B cell (primary cell): ENCODE measurements at regions not wholly inside any gene's neighbourhood (a gene's known extent, or its start where the extent isn't known, plus 50 kb on each side); places are given as distances from the start of the nearest gene placed in this dataset.

Experiments
- ATAC-seq: fragments of 200-7000 bp; cut with Tn5 transposase; one replicate; pipeline ENCODE4 v1.10.0; 2021; ENCODE audit warnings: low read depth, mild to moderate bottlenecking, moderate number of reproducible peaks, moderate library complexity
- CTCF ChIA-PET: fragments of 350-600 bp; sonication (Branson Sonifier 250); formaldehyde crosslinking; loops from one replicate; lab custom pipeline; 2021; ENCODE audit warnings: antibody characterized with exemption, inconsistent platforms; lab: Charles Lee
- POLR2A ChIA-PET: fragments of 350-600 bp; sonication (Branson Sonifier 250); formaldehyde crosslinking; loops from one replicate; lab custom pipeline; 2021; ENCODE audit warnings: antibody characterized with exemption; lab: Charles Lee
- DNase-seq: peaks from one replicate; pipeline ENCODE4 v3.0.0; 2013
- H2AFZ ChIP-seq: 2 replicates; pipeline ENCODE4 v1.6.1; 2012; ENCODE audit warnings: mild to moderate bottlenecking, low read depth, low read length; ENCODE audit not compliant: insufficient read depth, poor library complexity, severe bottlenecking
- H3K27ac ChIP-seq, 2 donors: 1 replicate in 1 of 2; 2 replicates in 1 of 2; pipeline ENCODE4 v1.5.1; 2012 to 2013; ENCODE audit warnings: low read length in 2 of 2, mild to moderate bottlenecking in 2 of 2, moderate library complexity in 1 of 2
- H3K27me3 ChIP-seq, 4 experiments: fragments of 200-600 bp in 1 of 4; sonication (generic) in 1 of 4; replicated peaks in 1 of 4; 1 replicate in 2 of 4; 2 replicates in 2 of 4; pipeline versions ENCODE4 v1.6.1 to v1.7.0; 2013 to 2016; ENCODE audit warnings: low read length in 3 of 4, mild to moderate bottlenecking in 2 of 4, mixed read lengths in 1 of 4, moderate library complexity in 1 of 4; ENCODE audit not compliant: insufficient read depth in 4 of 4, control insufficient read depth in 3 of 4; ENCODE audit errors: control extremely low read depth in 1 of 4
- H3K36me3 ChIP-seq, 2 experiments: replicated peaks in 1 of 2; 1 replicate in 1 of 2; 2 replicates in 1 of 2; pipeline versions ENCODE4 v1.6.1 to v1.7.1; 2013; ENCODE audit warnings: low read length in 1 of 2; ENCODE audit not compliant: insufficient read depth in 2 of 2, control insufficient read depth in 1 of 2; ENCODE audit errors: control extremely low read depth in 1 of 2, extremely low read depth in 1 of 2
- H3K4me1 ChIP-seq, 2 donors: fragments of 200-600 bp in 1 of 2; sonication (generic) in 1 of 2; 1 replicate in 1 of 2; 2 replicates in 1 of 2; pipeline versions ENCODE4 v1.5.1 to v1.6.1; 2013 to 2017; ENCODE audit warnings: low read length in 2 of 2; ENCODE audit not compliant: control insufficient read depth in 2 of 2, insufficient read depth in 2 of 2
- H3K4me2 ChIP-seq: replicated peaks from 2 replicates; pipeline ENCODE3; 2012; ENCODE audit warnings: mild to moderate bottlenecking, low read depth, low read length; ENCODE audit not compliant: poor library complexity, severe bottlenecking
- H3K4me3 ChIP-seq, 5 experiments: fragments of 200-600 bp in 1 of 5; sonication (generic) in 1 of 5; 1 replicate in 3 of 5; 2 replicates in 2 of 5; pipeline versions ENCODE4 v1.5.1 to v1.7.0; 2011 to 2016; ENCODE audit warnings: low read length in 4 of 5, mild to moderate bottlenecking in 4 of 5, low read depth in 2 of 5, control low read depth in 1 of 5, moderate library complexity in 1 of 5; ENCODE audit not compliant: insufficient read depth in 1 of 5; ENCODE audit errors: control extremely low read depth in 1 of 5, extremely low read depth in 1 of 5
- H3K79me2 ChIP-seq: fragments of 200-600 bp; sonication (generic); one replicate; pipeline ENCODE4 v1.6.0; 2016; ENCODE audit warnings: low read length; ENCODE audit not compliant: control insufficient read depth, insufficient read depth
- H3K9ac ChIP-seq: fragments of 200-600 bp; sonication (generic); 2 replicates; pipeline ENCODE4 v1.6.1; 2017; ENCODE audit warnings: mild to moderate bottlenecking, low read length, moderate library complexity
- H3K9me3 ChIP-seq, 3 donors: one replicate each; pipeline versions ENCODE4 v1.6.1 to v1.7.1; 2013; ENCODE audit warnings: low read length in 2 of 3; ENCODE audit not compliant: control insufficient read depth in 2 of 3, insufficient read depth in 1 of 3; ENCODE audit errors: control extremely low read depth in 1 of 3
- H4K20me1 ChIP-seq: 2 replicates; pipeline ENCODE4 v1.6.0; 2012; ENCODE audit warnings: mild to moderate bottlenecking, low read length; ENCODE audit not compliant: insufficient read depth, control insufficient read depth, poor library complexity, severe bottlenecking
- H3K27ac Mint-ChIP-seq: one replicate; pipeline ENCODE4 v1.8.0; 2021; ENCODE audit warnings: mixed read lengths
- H3K27me3 Mint-ChIP-seq: one replicate; pipeline ENCODE4 v1.8.0; 2021; ENCODE audit warnings: mixed read lengths
- H3K4me1 Mint-ChIP-seq: one replicate; pipeline ENCODE4 v1.8.0; 2021; ENCODE audit warnings: mixed read lengths
- H3K4me3 Mint-ChIP-seq: one replicate; pipeline ENCODE4 v1.8.0; 2021; ENCODE audit warnings: mixed read lengths
- H3K9me3 Mint-ChIP-seq: one replicate; pipeline ENCODE4 v1.8.0; 2022; ENCODE audit warnings: mixed read lengths; ENCODE audit not compliant: insufficient read depth
- EZH2 ChIP-seq: IDR thresholded peaks from 2 replicates; pipeline ENCODE4 v1.6.1; 2012; ENCODE audit warnings: borderline replicate concordance, low read depth, mild to moderate bottlenecking, moderate library complexity, low read length; ENCODE audit not compliant: insufficient read depth, poor library complexity, severe bottlenecking
- WGBS: methylation state at CpG from one replicate; pipeline ENCODE4 v1.1.5; 2013; ENCODE audit warnings: missing lambda C conversion rate; ENCODE audit not compliant: insufficient coverage; 5-methylcytosine and 5-hydroxymethylcytosine counted together
- intact Hi-C: fragments of 100-400 bp; cut with micrococcal nuclease; formaldehyde crosslinking; loops from one replicate; pipeline ENCODE4 v1.10.0; 2022
- TF ChIP-seq, protein P1 (sequence below): fragments of 200-600 bp; IDR thresholded peaks from one replicate; pipeline ENCODE4 v1.8.0; 2022; ENCODE audit warnings: antibody characterized with exemption, mild to moderate bottlenecking

DNA sequence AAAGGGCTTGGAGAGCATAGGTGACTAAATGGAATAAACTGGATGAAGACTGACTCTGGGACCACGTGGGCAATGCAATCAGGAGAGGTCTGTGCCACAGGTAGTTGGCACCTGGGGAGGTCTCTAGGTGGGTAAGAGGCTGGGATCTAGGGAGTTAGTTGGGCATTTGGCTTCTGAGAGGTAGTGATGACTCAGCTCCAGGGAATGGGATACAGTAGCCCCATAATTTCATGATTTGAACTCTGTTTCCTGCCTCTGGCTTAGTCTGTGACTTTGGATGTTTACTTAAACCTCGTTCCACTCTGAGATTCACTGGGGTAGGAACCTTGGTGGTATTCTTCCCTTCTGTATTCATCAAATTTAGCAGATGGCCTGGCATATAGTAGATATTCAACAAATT lies 240.8 kb downstream of the KIF4B start:
- no peaks in the 10 kb centered on the region for H3K9me3 ChIP-seq
- 50% methylated on average over 1 of the region's 2 CpGs for WGBS
- no peaks in the 10 kb centered on the region for H3K27me3 ChIP-seq
- H3K9ac ChIP-seq: no peak overlapping the region
- H3K27ac Mint-ChIP-seq: no peak overlapping the region
- H3K27me3 Mint-ChIP-seq: peaks cover 6% of the 10 kb centered on the region
- ChIA-PET POLR2A (no interaction called here), CTCF (no interaction called here)
- no peaks in the 10 kb centered on the region for H3K9me3 Mint-ChIP-seq
- H3K79me2 ChIP-seq: no peaks in the 10 kb centered on the region
- intact Hi-C loops: no loop called here
- H3K4me1 ChIP-seq: no peaks in the 10 kb centered on the region
- no peak overlapping the region for H3K27ac ChIP-seq
- H3K4me1 Mint-ChIP-seq: no peaks in the 10 kb centered on the region
- ATAC-seq (no peak), DNase-seq (no peak)
- H3K4me2 ChIP-seq: no peak overlapping the region
- no peaks in the 10 kb centered on the region for H4K20me1 ChIP-seq
- H3K4me3 Mint-ChIP-seq: no peak overlapping the region
- TF ChIP-seq, protein P1, sequence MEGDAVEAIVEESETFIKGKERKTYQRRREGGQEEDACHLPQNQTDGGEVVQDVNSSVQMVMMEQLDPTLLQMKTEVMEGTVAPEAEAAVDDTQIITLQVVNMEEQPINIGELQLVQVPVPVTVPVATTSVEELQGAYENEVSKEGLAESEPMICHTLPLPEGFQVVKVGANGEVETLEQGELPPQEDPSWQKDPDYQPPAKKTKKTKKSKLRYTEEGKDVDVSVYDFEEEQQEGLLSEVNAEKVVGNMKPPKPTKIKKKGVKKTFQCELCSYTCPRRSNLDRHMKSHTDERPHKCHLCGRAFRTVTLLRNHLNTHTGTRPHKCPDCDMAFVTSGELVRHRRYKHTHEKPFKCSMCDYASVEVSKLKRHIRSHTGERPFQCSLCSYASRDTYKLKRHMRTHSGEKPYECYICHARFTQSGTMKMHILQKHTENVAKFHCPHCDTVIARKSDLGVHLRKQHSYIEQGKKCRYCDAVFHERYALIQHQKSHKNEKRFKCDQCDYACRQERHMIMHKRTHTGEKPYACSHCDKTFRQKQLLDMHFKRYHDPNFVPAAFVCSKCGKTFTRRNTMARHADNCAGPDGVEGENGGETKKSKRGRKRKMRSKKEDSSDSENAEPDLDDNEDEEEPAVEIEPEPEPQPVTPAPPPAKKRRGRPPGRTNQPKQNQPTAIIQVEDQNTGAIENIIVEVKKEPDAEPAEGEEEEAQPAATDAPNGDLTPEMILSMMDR: no peak
- TF ChIP-seq EZH2: no peak
- H3K36me3 ChIP-seq: no peaks in the 10 kb centered on the region
- no peak overlapping the region for H2AFZ ChIP-seq
- no peak overlapping the region for H3K4me3 ChIP-seq

DNA sequence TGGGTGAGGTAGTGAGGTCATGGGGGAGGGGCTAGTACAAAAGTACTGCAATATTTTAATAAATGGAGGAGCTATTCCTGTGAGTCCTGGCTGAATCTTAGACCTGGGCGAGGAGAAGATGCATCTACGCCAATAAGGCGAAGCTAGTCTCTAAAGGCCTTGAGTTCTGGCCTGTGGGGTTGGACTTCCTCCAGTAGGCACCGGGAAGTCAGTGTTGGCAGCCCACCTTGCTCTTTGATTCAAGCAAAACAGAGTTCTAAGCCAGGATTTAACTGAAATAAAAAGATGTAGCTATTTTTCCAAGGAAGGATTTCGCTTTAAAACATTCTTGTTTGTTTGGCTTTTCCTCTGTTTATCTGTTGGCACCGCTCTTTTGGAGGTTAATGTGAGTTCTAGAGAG lies 244.6 kb downstream of the KIF4B start:
- Histone ChIP-seq H3K36me3 (no peaks in the 10 kb centered on the region), H3K9me3 (no peaks in the 10 kb centered on the region), H2AFZ (no peak overlapping the region), H3K79me2 (no peaks in the 10 kb centered on the region), H3K4me2 (no peak overlapping the region), H3K4me1 (no peaks in the 10 kb centered on the region), H3K9ac (no peak overlapping the region), H4K20me1 (no peaks in the 10 kb centered on the region), H3K27ac (no peak overlapping the region), H3K4me3 (no peak overlapping the region), H3K27me3 (no peaks in the 10 kb centered on the region)
- no peak overlapping the region for H3K4me3 Mint-ChIP-seq
- POLR2A ChIA-PET: no interaction called here
- intact Hi-C loops: no loop called here
- no peaks in the 10 kb centered on the region for H3K4me1 Mint-ChIP-seq
- ATAC-seq: no peak
- peaks cover 6% of the 10 kb centered on the region for H3K27me3 Mint-ChIP-seq
- CTCF ChIA-PET: no interaction called here
- 95% methylated on average over 6 of the region's 6 CpGs for WGBS
- DNase-seq: no peak
- no peaks in the 10 kb centered on the region for H3K9me3 Mint-ChIP-seq
- TF ChIP-seq, protein P1: no peak
- TF ChIP-seq EZH2: no peak
- H3K27ac Mint-ChIP-seq: no peak overlapping the region
